OCI-LY7 (cell line): ENCODE measurements at regions not wholly inside any gene's neighbourhood (a gene's known extent, or its start where the extent isn't known, plus 50 kb on each side); places are given as distances from the start of the nearest gene placed in this dataset.

ENCODE experiments used
- CTCF ChIP-seq: fragments of 200-600 bp; sonication (generic); conservative IDR thresholded peaks from 2 replicates; pipeline ENCODE4 v1.5.1; 2014; ENCODE audit warnings: mild to moderate bottlenecking, antibody characterized with exemption, low read length, moderate library complexity, mixed read lengths
- EZH2phosphoT487 ChIP-seq: fragments of 200-600 bp; sonication (generic); IDR thresholded peaks from 2 replicates; pipeline ENCODE4 v1.6.1; 2018; ENCODE audit warnings: low read depth, borderline replicate concordance, mild to moderate bottlenecking, mixed run types, antibody characterized with exemption, low read length, moderate library complexity, mixed read lengths

GRCh38 chr17:14641117-14641516 lies 340.2 kb downstream of the HS3ST3B1 start:
- no peak for TF ChIP-seq CTCF
- TF ChIP-seq EZH2phosphoT487, result no peak
